HepG2 (cell line): ENCODE measurements at regions not wholly inside any gene's neighbourhood (a gene's known extent, or its start where the extent isn't known, plus 50 kb on each side); places are given as distances from the start of the nearest gene placed in this dataset.

Source experiments
- GFI1 ChIP-seq: sonication (generic); formaldehyde crosslinking; IDR thresholded peaks from 2 replicates; pipeline ENCODE4 v1.5.0; 2020; ENCODE audit warnings: missing genetic modification reagents, mild to moderate bottlenecking, borderline replicate concordance
- RERE ChIP-seq: IDR thresholded peaks from 2 replicates; pipeline ENCODE4 v1.6.1; 2016; ENCODE audit warnings: low read depth, missing genetic modification reagents, missing compliant biosample characterization
- TF ChIP-seq, protein P1 (sequence below): sonication (generic); formaldehyde crosslinking; IDR thresholded peaks from 2 replicates; pipeline ENCODE4 v1.8.0; 2022; ENCODE audit warnings: low read depth, missing genetic modification reagents

DNA sequence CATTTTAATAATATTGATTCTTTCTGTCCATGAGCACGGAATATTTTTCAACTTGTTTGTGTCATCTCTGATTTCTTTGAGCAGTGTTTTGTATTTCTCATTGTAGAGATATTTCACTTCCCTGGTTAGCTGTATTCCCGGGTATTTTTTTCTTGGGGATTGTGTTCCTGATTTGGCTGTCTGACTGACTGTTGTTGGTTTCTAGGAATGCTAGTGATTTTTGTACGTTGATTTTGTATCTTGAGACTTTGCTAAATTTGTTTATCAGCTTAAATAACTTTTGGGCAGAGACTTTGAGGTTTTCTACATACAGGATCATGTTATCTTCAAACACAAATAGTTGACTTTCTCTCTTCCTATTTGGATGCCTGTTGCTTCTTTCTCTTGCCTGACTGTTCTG is 418.8 kb upstream of the ALCAM start:
- TF ChIP-seq GFI1 (CRISPR knock-in tag) (no peak), RERE (CRISPR knock-in tag) (no peak)
- TF ChIP-seq, protein P1, sequence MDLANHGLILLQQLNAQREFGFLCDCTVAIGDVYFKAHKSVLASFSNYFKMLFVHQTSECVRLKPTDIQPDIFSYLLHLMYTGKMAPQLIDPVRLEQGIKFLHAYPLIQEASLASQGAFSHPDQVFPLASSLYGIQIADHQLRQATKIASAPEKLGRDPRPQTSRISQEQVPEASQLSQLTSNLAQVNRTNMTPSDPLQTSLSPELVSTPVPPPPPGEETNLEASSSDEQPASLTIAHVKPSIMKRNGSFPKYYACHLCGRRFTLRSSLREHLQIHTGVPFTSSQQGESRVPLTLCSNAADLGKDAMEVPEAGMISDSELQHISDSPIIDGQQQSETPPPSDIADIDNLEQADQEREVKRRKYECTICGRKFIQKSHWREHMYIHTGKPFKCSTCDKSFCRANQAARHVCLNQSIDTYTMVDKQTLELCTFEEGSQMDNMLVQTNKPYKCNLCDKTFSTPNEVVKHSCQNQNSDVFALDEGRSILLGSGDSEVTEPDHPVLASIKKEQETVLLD (CRISPR knock-in tag): no peak
